K562 (cell line): ENCODE measurements at regions not wholly inside any gene's neighbourhood (a gene's known extent, or its start where the extent isn't known, plus 50 kb on each side); places are given as distances from the start of the nearest gene placed in this dataset.

ENCODE experiments used
- ATAC-seq: fragments of 200-7000 bp; cut with Tn5 transposase; 3 replicates; pipeline ENCODE4 v1.9.1; 2020; ENCODE audit warnings: moderate library complexity
- BruUV-seq: library from RNA; stranded (reverse); fragments of 400-500 nt; replicated peaks from 2 replicates; lab custom pipeline; 2021; lab: Mats Ljungman, UMichigan
- CTCF ChIA-PET: fragments of 300-600 bp; formaldehyde crosslinking; extraction: SDS; loops from one replicate; lab custom pipeline; 2021; ENCODE audit warnings: low intra/inter-chr PET ratio; lab: Yijun Ruan, JAX
- POLR2A ChIA-PET: fragments of 300-600, 350-650 bp; sonication (Branson Sonifier 250); formaldehyde crosslinking; extraction: SDS; loops from one replicate; lab custom pipeline; 2021; ENCODE audit warnings: antibody characterized with exemption, inconsistent platforms; lab: Yijun Ruan, JAX
- DNase-seq, 4 experiments: peaks; one replicate each; pipeline versions ENCODE4 v3.0.0 to v3.0.0-alpha.2; 2011 to 2018; ENCODE audit warnings: low spot score in 3 of 4, mixed read lengths in 3 of 4; ENCODE audit errors: extremely low read depth in 1 of 4
- FAIRE-seq: peaks from 2 replicates; lab custom pipeline; 2011; peaks lifted over from hg19 to GRCh38; lab: Jason Lieb, UNC
- H2AFZ ChIP-seq: 2 replicates; pipeline ENCODE4 v1.6.0; 2011; ENCODE audit warnings: low read depth, low read length, control low read depth, inconsistent platforms
- H3K27ac ChIP-seq: fragments of 200-600 bp; 3 replicates; pipeline ENCODE4 v1.8.0; 2011; ENCODE audit warnings: low read depth, mild to moderate bottlenecking, control low read depth, inconsistent platforms, low read length, moderate library complexity, mixed read lengths; ENCODE audit errors: extremely low read depth
- H3K27me3 ChIP-seq, 2 experiments: fragments of 300-600 bp in 1 of 2; 2 replicates in 1 of 2; 3 replicates in 1 of 2; pipeline versions ENCODE4 v1.6.0 to v1.8.0; 2011; ENCODE audit warnings: inconsistent platforms in 2 of 2, low read length in 2 of 2, mild to moderate bottlenecking in 1 of 2, mixed read lengths in 1 of 2, moderate library complexity in 1 of 2; ENCODE audit not compliant: control insufficient read depth in 2 of 2, insufficient read depth in 2 of 2
- H3K36me3 ChIP-seq: fragments of 300-600 bp; 3 replicates; pipeline ENCODE4 v1.8.0; 2011; ENCODE audit warnings: mild to moderate bottlenecking, low read length, inconsistent platforms; ENCODE audit not compliant: control insufficient read depth, insufficient read depth
- H3K4me1 ChIP-seq, 2 experiments: fragments of 200-600 bp in 1 of 2; replicated peaks in 1 of 2; 2 replicates in 1 of 2; 3 replicates in 1 of 2; pipeline versions ENCODE4 v1.5.1 to v1.8.0; 2011; ENCODE audit warnings: inconsistent platforms in 2 of 2, low read length in 2 of 2, mild to moderate bottlenecking in 1 of 2, mixed read lengths in 1 of 2, moderate library complexity in 1 of 2; ENCODE audit not compliant: control insufficient read depth in 2 of 2, insufficient read depth in 2 of 2
- H3K4me2 ChIP-seq: 2 replicates; pipeline ENCODE4 v1.6.1; 2011; ENCODE audit warnings: low read length, control low read depth, inconsistent platforms, mixed read lengths; ENCODE audit not compliant: insufficient read depth
- H3K4me3 ChIP-seq: fragments of 200-600 bp; sonication (generic), shearing (Covaris generic); 2 replicates; pipeline ENCODE4 v1.5.1; 2016; ENCODE audit warnings: control low read depth, inconsistent platforms
- H3K79me2 ChIP-seq: fragments of 200-600 bp; 3 replicates; pipeline ENCODE4 v1.8.0; 2011; ENCODE audit warnings: low read length, inconsistent platforms; ENCODE audit not compliant: control insufficient read depth, insufficient read depth
- H3K9ac ChIP-seq, 2 experiments: 2 replicates each; pipeline versions ENCODE4 v1.6.0 to v1.6.1; 2011; ENCODE audit warnings: low read depth in 2 of 2, low read length in 2 of 2, control low read depth in 1 of 2, inconsistent platforms in 1 of 2, mild to moderate bottlenecking in 1 of 2, mixed read lengths in 1 of 2; ENCODE audit not compliant: insufficient read depth in 1 of 2
- H3K9me1 ChIP-seq: one replicate; pipeline ENCODE4 v1.6.0; 2011; ENCODE audit warnings: inconsistent platforms, mild to moderate bottlenecking, low read length, moderate library complexity; ENCODE audit not compliant: control insufficient read depth, insufficient read depth
- H3K9me3 ChIP-seq: replicated peaks from 2 replicates; pipeline ENCODE4 v1.5.1; 2011; ENCODE audit warnings: low read depth, low read length, inconsistent platforms; ENCODE audit not compliant: control insufficient read depth, insufficient read depth
- H4K20me1 ChIP-seq: replicated peaks from 2 replicates; pipeline ENCODE4 v1.6.1; 2011; ENCODE audit warnings: low read length, inconsistent platforms, mixed read lengths; ENCODE audit not compliant: control insufficient read depth, insufficient read depth
- ASH1L ChIP-seq: fragments of 450-650 bp; IDR thresholded peaks from 2 replicates; pipeline ENCODE4 v1.6.1; 2018; ENCODE audit warnings: borderline replicate concordance, mild to moderate bottlenecking, low read depth; ENCODE audit not compliant: partially characterized antibody
- C11orf30 ChIP-seq: fragments of 450-650 bp; IDR thresholded peaks from 2 replicates; pipeline ENCODE4 v1.6.1; 2016; ENCODE audit warnings: low read depth, mild to moderate bottlenecking
- CTCFL ChIP-seq: IDR thresholded peaks from 2 replicates; pipeline ENCODE4 v1.6.1; 2011; ENCODE audit warnings: borderline replicate concordance, low read depth, mild to moderate bottlenecking, moderate library complexity, low read length; ENCODE audit not compliant: insufficient read depth, poor library complexity, severe bottlenecking
- HOMEZ ChIP-seq: fragments of 250-450 bp; sonication (Bioruptor Pico); IDR thresholded peaks from 2 replicates; pipeline ENCODE4 v1.4.0; 2020; ENCODE audit warnings: mild to moderate bottlenecking, moderate library complexity
- MLLT1 ChIP-seq, 2 experiments: fragments of 450-650 bp; IDR thresholded peaks; 2 replicates each; pipeline ENCODE4 v1.6.1; 2016
- PHB ChIP-seq: fragments of 250-450 bp; sonication (Bioruptor Pico); IDR thresholded peaks from 2 replicates; pipeline ENCODE4 v1.5.0; 2021
- SMAD1 ChIP-seq: fragments of 150-350 bp; IDR thresholded peaks from 2 replicates; pipeline ENCODE4 v1.6.1; 2014; ENCODE audit warnings: low read length, low read depth; ENCODE audit not compliant: partially characterized antibody
- SMARCA4 ChIP-seq: fragments of 450-650 bp; IDR thresholded peaks from 2 replicates; pipeline ENCODE4 v1.6.1; 2016
- TARDBP ChIP-seq: fragments of 450-650 bp; IDR thresholded peaks from 2 replicates; pipeline ENCODE4 v1.6.1; 2016
- ZKSCAN1 ChIP-seq: fragments of 150-350 bp; IDR thresholded peaks from 2 replicates; pipeline ENCODE4 v1.6.1; 2016; ENCODE audit warnings: low read depth, low read length
- WGBS: fragments of 100-300 bp; shearing (Covaris generic); methylation state at CpG from one replicate; pipeline ENCODE4 v1.1.6; 2016; ENCODE audit warnings: low coverage, mixed read lengths; ENCODE audit not compliant: insufficient coverage; ENCODE audit errors: missing lambda C conversion rate; 5-methylcytosine and 5-hydroxymethylcytosine counted together
- in situ Hi-C: fragments of 300-500 bp; cut with MboI; formaldehyde crosslinking; loops from 4 replicates; pipeline ENCODE4 v1.15.0; 2018; ENCODE audit warnings: inconsistent platforms, mixed read lengths
- intact Hi-C: fragments of 100-400 bp; cut with micrococcal nuclease; formaldehyde crosslinking; loops from 2 replicates; pipeline ENCODE4 v1.14.2; 2022

- TF ChIP-seq CTCFL (no peak), HOMEZ (no peak)
These were observed 144.1 kb downstream of the SOX2 start (continued) for GRCh38 chr3:181855825-181856224.

- no peak overlapping the region for H3K4me2 ChIP-seq
- POLR2A ChIA-PET: no interaction called here
- H3K9me1 ChIP-seq: no peaks in the 10 kb centered on the region
- ATAC-seq: no peak
- CTCF ChIA-PET: no interaction called here
- no peak overlapping the region for H3K4me3 ChIP-seq
- H2AFZ ChIP-seq: no peak overlapping the region
- TF ChIP-seq MLLT1 (IDR thresholded peaks at IDR 0.05) (no peak), SMARCA4 (no peak), TARDBP (no peak), SMAD1 (no peak), ASH1L (no peak), PHB (no peak), C11orf30 (no peak), ZKSCAN1 (no peak)
- BruUV-seq: no TSS peak
- H3K4me1 ChIP-seq: no peaks in the 10 kb centered on the region
- no peaks in the 10 kb centered on the region for H4K20me1 ChIP-seq
- intact Hi-C loops: no loop called here
- no peaks in the 10 kb centered on the region for H3K27me3 ChIP-seq
- H3K27ac ChIP-seq: no peak overlapping the region
- in situ Hi-C loops: no loop called here
- no peaks in the 10 kb centered on the region for H3K79me2 ChIP-seq
- H3K9ac ChIP-seq: no peak overlapping the region
- WGBS: 2% methylated on average over 4 of the region's 4 CpGs
- no peak for DNase-seq
- no peaks in the 10 kb centered on the region for H3K9me3 ChIP-seq
- no peak for FAIRE-seq
- H3K36me3 ChIP-seq: no peaks in the 10 kb centered on the region
These were observed 147.8 kb downstream of the SOX2 start for GRCh38 chr3:181859518-181859917.
